Kidney (tissue), 13 donors: ENCODE measurements at regions not wholly inside any gene's neighbourhood (a gene's known extent, or its start where the extent isn't known, plus 50 kb on each side); places are given as distances from the start of the nearest gene placed in this dataset.

Source experiments
- DNase-seq, 5 donors: peaks; one replicate each; pipeline ENCODE4 v3.0.0-alpha.2; 2013 to 2020
- FAIRE-seq: peaks from 2 replicates; lab custom pipeline; 2012; peaks lifted over from hg19 to GRCh38; lab: Jason Lieb, UNC
- H3K27ac ChIP-seq, 2 donors: one replicate each; pipeline ENCODE4 v1.7.0; 2013; ENCODE audit warnings: low read depth in 2 of 2, low read length in 2 of 2, inconsistent platforms in 1 of 2
- H3K27me3 ChIP-seq: one replicate; pipeline ENCODE4 v1.7.1; 2013; ENCODE audit warnings: low read length, inconsistent platforms; ENCODE audit not compliant: control insufficient read depth, insufficient read depth
- H3K36me3 ChIP-seq, 3 donors: one replicate each; pipeline versions ENCODE4 v1.7.0 to v1.7.1; 2013; ENCODE audit warnings: low read length in 3 of 3, control low read depth in 1 of 3, inconsistent platforms in 1 of 3; ENCODE audit not compliant: insufficient read depth in 3 of 3, control insufficient read depth in 2 of 3
- H3K4me1 ChIP-seq, 3 donors: one replicate each; pipeline versions ENCODE4 v1.7.0 to v1.7.1; 2013; ENCODE audit warnings: low read length in 3 of 3, inconsistent platforms in 1 of 3, low read depth in 1 of 3; ENCODE audit not compliant: control insufficient read depth in 2 of 3, insufficient read depth in 2 of 3
- H3K4me3 ChIP-seq, 3 donors: one replicate each; pipeline versions ENCODE4 v1.7.0 to v1.8.1; 2013; ENCODE audit warnings: low read length in 3 of 3, control low read depth in 1 of 3, inconsistent platforms in 1 of 3
- H3K9ac ChIP-seq, 3 donors: one replicate each; pipeline versions ENCODE4 v1.7.0 to v1.7.1; 2013; ENCODE audit warnings: low read length in 3 of 3, control low read depth in 1 of 3, inconsistent platforms in 1 of 3
- H3K9me3 ChIP-seq, 3 donors: one replicate each; pipeline versions ENCODE4 v1.7.0 to v1.7.1; 2013; ENCODE audit warnings: low read length in 3 of 3, control low read depth in 1 of 3, inconsistent platforms in 1 of 3; ENCODE audit not compliant: control insufficient read depth in 2 of 3, insufficient read depth in 1 of 3
- intact Hi-C: fragments of 100-400 bp; cut with DNase I; formaldehyde crosslinking; loops from one replicate; pipeline ENCODE4 v1.11.1; 2022
- TF ChIP-seq, protein P1 (sequence below): IDR thresholded peaks from 3 replicates; pipeline ENCODE4 v1.5.1; 2012; ENCODE audit warnings: mild to moderate bottlenecking, moderate library complexity, borderline replicate concordance; ENCODE audit not compliant: insufficient read depth; ENCODE audit errors: extremely low read depth
- donor health status: control.
- donor health status: control.
- donor health status: control.
- donor health status: control.
- donor health status: control.
- donor health status: DM: yes; HTN: yes; CAD: no.
- donor health status: Normal renal cell carcinoma (clear cell type).

DNA sequence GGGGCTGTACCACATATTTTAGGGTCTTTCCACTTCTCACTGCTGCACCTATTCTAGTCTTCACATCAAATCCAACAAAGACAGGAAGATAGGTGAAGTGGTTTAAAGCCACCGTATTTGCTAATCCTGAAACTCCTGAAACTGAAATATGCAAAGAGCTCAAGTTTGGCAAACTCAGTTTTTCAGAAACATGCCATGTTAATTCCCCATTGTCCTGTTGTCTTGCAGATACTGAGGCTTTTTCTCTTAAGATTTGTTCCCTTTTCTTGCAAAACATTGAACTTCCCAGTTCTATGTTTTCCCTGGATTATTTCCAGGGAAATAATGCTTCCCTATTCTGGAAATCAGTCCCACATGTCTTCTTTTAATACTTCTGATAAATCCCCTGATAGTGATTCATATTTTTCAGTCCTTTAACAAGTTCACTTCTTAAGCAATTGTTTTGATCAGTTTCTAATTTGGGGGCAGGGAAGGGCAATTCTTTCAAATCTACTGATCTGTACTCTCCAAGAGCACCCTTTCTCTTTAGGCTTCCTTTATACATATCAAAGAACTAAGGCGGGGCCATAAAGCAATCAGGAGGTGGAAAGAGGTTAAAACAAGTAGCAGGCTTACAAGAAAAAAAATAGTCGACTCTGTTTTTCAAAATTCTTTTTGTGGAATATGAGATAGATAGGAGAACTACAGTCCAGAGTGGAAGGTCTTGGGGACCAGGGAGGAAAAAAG, 648.5 kb downstream of the BNC2 start:
- FAIRE-seq (no peak), DNase-seq (no peak)
- Histone ChIP-seq H3K9me3 (no peaks in the 10 kb centered on the region), H3K9ac (no peak overlapping the region), H3K4me1 (peaks cover 0 to 2% (median 0%) of the 10 kb centered on the region in 3 donors), H3K27ac (no peak overlapping the region), H3K36me3 (no peaks in the 10 kb centered on the region), H3K27me3 (no peaks in the 10 kb centered on the region), H3K4me3 (no peak overlapping the region)
- TF ChIP-seq, protein P1, sequence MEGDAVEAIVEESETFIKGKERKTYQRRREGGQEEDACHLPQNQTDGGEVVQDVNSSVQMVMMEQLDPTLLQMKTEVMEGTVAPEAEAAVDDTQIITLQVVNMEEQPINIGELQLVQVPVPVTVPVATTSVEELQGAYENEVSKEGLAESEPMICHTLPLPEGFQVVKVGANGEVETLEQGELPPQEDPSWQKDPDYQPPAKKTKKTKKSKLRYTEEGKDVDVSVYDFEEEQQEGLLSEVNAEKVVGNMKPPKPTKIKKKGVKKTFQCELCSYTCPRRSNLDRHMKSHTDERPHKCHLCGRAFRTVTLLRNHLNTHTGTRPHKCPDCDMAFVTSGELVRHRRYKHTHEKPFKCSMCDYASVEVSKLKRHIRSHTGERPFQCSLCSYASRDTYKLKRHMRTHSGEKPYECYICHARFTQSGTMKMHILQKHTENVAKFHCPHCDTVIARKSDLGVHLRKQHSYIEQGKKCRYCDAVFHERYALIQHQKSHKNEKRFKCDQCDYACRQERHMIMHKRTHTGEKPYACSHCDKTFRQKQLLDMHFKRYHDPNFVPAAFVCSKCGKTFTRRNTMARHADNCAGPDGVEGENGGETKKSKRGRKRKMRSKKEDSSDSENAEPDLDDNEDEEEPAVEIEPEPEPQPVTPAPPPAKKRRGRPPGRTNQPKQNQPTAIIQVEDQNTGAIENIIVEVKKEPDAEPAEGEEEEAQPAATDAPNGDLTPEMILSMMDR, result no peak
- intact Hi-C loops, result no loop called here

DNA sequence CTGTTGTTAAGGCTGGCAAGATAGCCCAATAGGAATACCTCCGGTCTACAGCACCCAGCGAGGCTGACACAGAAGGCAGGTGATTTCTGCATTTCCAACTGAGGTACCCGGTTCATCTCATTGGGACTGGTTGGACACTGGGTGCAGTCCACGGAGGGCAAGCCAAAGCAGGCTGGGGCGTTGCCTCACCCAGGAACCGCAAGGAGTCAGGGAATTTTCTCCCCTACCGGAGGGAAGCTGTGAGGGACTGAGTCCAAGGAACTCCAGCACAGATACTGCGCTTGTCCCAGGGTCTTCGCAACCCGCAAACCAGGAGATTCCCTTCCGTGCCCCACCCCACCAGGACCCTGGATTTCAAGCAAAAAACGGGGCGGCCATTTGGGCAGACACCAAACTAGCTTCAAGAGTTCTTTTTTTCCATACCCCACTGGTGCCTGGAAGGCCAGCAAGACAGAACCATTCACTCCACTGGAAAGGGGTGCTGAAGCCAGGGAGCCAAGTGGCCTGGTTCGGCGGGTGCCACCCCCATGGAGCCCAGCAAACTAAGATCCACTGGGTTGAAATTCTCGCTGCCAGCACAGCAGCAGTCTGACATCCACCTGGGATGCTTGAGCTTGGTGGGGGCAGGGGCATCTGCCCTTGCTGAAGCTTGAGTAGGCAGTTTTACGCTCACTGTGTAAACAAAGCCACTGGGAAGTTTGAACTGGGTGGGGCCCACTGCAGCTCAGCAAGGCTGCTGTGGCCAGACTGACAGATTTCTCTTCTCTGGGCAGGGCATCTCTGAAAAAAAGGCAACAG, 647.2 kb downstream of the BNC2 start:
- intact Hi-C loops, result no loop called here
- DNase-seq (no peak), FAIRE-seq (no peak)
- Histone ChIP-seq H3K9me3 (no peaks in the 10 kb centered on the region), H3K9ac (no peak overlapping the region), H3K4me3 (no peak overlapping the region), H3K27me3 (no peaks in the 10 kb centered on the region), H3K36me3 (no peaks in the 10 kb centered on the region), H3K4me1 (peaks cover 0 to 2% (median 0%) of the 10 kb centered on the region in 3 donors), H3K27ac (no peak overlapping the region)
- TF ChIP-seq, protein P1, result no peak

DNA sequence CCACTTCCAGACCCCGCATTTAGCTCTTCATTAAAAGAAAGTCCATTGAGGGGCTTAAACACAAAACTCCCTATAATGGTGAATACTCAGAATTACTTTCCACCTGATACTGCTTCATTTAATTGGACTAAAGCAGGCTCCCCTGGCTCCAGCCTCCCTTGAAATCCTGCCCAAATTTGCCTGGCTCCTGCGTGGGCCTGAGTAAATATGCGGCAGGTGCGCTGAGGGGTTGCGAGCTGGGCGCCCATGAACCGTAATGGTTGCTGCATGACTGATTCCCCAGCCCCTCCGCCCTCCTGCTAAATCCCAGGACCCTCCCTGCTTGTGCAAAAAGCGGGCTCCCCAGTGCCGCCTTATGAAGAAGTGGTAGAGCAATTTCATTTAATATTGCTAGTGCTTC, 639.7 kb downstream of the BNC2 start:
- FAIRE-seq, result no peak
- Histone ChIP-seq H3K9ac (no peak overlapping the region), H3K9me3 (no peaks in the 10 kb centered on the region), H3K27me3 (no peaks in the 10 kb centered on the region), H3K4me1 (no peaks in the 10 kb centered on the region), H3K36me3 (no peaks in the 10 kb centered on the region), H3K27ac (no peak overlapping the region), H3K4me3 (no peak overlapping the region)
- intact Hi-C loops, result no loop called here
- TF ChIP-seq, protein P1, result no peak
- DNase-seq, result peak in 1 of 5 donors; percentile 29
